ENCODE measurements at regions not wholly inside any gene's neighbourhood (a gene's known extent, or its start where the extent isn't known, plus 50 kb on each side); places are given as distances from the start of the nearest gene placed in this dataset.

- DNase-seq, result no peak
Observed at GRCh38 chr2:236720974-236721540, 151.4 kb downstream of the ACKR3 start.

DNA sequence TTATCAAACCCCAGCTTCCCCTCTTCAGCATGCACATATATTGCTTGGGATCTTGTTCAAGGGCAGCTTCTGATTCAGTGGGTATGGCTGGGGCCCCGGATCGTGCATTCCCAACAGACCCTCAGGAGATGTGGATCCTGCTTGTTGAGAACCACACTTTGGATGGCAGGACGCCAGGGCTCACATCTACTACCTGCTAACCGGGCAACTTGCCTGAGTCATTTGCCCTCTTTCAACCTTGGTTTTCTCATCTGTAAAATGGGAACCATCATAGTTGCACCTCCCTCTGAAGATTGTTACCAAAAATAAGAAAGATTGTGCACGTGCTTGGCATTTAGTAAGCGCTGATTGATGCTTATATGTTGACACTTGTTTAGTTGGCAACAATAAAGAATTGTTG is 154.6 kb downstream of the ACKR3 start:
- no peak for DNase-seq

GRCh38 chr2:236726701-236727450 is 157.3 kb downstream of the ACKR3 start:
- no peak for DNase-seq

GRCh38 chr2:236728916-236729670 is 159.5 kb downstream of the ACKR3 start:
- no peak for DNase-seq

DNA sequence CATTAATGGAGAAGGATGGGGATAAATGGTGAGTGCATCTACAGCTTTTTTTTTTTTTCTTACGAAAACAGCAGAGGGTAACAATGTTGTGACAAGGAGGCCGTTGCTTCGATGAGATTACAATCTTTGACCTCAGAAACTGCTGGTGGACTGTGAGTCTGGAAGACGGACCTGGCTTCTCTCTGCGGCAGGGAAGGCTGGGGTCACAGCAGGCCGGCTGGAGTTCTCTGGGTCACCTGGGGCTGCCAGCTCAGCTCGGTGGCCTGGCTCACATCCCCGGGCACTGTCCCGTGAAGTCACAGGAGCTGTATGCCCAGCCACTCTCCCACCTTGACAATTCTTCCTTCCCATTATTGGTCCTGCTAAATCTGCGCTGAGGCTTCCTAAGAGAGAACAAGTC is 160.8 kb downstream of the ACKR3 start:
- DNase-seq, result no peak

DNA sequence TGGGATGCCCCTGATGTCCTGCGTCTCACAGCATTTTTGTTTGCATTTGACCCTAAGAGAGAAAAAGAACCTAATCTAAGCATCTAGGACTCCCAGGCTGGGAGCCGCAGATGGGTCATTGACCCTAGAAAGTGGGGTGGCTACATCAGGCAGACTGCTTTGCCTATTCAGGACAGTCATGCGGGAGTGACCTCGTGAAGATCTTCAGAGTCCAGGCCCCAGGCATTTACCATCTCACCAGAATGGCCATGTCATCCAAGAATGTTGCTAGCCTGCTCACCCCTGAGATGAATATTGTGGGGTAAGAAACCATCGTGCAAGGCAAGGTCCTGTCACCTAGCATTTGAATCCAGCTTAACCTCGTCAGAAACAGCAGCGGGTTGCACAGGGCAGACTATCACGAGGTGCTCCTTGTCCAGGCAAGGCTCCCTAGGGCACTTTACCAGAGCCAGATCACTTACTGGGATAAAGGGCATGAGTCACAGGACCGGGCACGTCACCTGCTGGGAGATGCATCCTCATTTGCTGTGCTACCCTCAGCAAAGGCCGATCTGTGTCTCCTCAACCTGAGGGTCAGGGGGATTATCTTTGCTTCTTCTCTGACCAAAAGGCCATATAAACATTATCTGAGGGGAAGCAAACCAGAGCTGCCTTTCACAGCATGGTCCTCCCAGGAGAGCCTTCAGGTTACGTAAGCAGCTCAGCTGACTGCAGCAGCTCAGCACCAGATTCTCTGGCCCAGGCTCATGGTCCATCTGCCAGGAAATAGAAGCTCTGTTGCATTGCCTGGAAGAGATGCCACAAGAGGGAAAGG is 162.3 kb downstream of the ACKR3 start:
- DNase-seq, result no peak

DNA sequence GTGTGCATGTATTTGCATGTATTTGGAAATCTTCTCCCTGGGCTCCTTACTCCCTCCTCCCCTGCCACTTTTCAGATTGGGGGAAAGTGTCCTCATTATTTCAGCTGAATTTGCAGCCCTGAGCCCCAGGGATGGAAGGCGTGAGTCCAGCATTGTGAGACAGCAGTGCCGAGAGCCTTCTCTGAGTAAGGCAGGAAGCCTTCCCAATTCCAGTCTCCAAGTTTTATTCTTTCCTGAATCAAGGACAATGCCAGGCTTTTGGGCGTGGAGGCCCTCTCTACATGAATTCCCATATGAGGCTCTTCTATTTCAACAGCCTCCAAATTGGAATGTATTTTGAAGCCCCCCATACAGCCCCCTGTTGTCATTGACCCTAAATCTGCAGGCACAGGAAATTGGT is 163.5 kb downstream of the ACKR3 start:
- DNase-seq, result no peak

DNA sequence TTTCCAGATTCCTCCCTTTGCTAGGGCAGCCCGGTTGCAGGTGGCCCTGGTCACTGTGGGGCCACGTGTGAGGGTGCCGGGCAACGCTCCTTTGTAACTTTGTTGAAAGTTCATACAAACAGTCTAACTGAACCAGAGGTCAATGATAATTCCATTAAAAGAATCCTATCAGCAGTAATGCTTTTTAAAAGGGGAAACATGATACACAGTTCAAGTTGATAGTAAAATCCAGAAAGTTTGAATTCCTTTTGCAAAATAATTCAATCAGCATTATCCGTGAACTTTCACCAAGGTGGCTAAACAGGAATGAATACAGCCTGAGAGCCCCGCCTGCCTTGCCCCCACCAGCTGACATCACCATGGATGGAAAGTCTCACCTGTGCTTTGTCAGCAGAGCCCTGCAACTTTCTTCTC is 166.2 kb downstream of the ACKR3 start:
- no peak for DNase-seq

GRCh38 chr2:236738030-236738429 is 168.4 kb downstream of the ACKR3 start:
- DNase-seq, result no peak

DNA sequence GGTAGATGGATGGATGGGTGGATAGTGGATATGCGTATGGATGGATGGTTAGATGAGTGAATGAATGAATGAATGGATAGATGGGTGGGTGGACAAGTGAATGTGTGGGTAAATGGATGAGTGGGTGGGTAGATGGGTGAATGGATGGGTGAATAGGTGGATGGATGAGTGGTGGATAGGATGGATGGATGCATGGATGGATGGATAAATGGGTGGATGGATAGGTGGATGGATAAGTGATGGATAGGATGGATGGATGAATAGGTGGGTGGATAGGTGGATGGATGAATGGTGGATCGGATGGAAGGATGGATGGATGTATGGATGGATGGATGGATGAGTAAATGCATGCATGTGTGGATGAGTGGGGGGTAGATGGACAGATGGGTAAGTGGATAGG is 169.3 kb downstream of the ACKR3 start:
- DNase-seq, result no peak

- DNase-seq, result no peak
Observed at GRCh38 chr2:236739663-236740062, 170.0 kb downstream of the ACKR3 start.

- DNase-seq, result no peak
Observed at GRCh38 chr2:236740506-236740905, 170.9 kb downstream of the ACKR3 start.

GRCh38 chr2:236743039-236743920 is 173.7 kb downstream of the ACKR3 start:
- no peak for DNase-seq

GRCh38 chr2:236743921-236744280 is 174.3 kb downstream of the ACKR3 start:
- DNase-seq, result no peak

DNA sequence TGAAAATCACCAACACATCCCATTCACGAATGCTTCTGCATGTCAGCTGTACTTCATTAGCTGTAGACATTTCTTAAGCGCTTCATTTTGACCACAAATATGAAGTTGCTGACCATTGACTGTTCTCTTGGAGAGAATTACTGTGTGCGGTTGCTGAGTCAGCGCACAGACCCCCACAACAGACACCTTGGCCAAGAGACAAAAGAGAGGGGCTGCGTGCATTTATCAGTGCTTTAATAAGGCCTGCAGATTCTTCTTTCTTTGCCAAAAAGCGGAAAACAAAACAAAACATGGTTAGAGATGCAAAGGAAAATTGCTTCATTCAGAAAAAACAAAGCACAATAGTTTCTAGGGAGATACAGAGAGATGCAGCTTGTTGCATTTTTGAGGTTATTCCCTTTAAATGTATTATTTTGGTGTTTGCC is 174.7 kb downstream of the ACKR3 start:
- no peak for DNase-seq

DNA sequence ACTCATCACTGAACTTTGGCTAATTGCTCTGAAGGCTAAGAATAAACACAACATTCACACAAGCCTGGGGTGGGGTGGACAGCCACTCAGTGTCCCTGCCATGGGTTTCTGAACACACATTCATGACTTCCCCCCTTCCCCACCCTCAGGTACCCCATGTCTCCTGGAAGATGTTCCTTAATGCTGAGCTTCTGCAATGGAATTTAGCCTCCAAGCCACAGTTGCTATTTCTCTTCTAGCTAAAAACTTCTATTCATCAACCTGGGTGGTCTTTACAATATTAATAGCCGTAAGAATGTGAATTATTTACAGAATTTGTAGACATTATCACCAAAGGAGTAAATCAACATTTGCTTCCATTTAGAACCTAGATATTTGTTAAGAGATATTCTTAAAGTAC is 175.1 kb downstream of the ACKR3 start:
- DNase-seq, result no peak

GRCh38 chr2:236745420-236746210 is 176.0 kb downstream of the ACKR3 start:
- DNase-seq, result no peak

- DNase-seq, result no peak
Observed at GRCh38 chr2:236746833-236747232, 177.2 kb downstream of the ACKR3 start.

DNA sequence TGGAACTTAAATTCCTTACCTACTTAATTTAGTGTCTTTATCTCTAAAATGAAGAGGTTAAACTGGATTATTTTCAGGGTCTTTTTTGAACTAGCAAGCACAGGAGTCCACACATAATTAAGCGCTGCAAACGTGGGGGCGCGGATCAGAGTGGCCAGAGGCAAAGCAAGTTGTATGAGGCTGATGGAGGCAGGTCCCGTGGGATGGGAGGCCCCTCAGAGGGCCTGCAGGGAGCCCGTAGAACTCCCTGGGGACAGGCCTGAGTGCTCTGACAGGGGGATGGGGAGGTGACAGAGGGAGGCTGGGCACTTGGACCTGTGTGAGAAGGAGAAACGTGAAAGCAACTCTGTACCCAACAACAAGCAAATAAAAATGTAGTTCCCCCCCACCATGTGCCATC is 177.8 kb downstream of the ACKR3 start:
- no peak for DNase-seq

GRCh38 chr2:236747925-236748324 is 178.3 kb downstream of the ACKR3 start:
- DNase-seq, result no peak

GRCh38 chr2:236748385-236748784 is 178.8 kb downstream of the ACKR3 start:
- no peak for DNase-seq
